GM19324 (cell line): ENCODE measurements at regions not wholly inside any gene's neighbourhood (a gene's known extent, or its start where the extent isn't known, plus 50 kb on each side); places are given as distances from the start of the nearest gene placed in this dataset.
"Not testable (repeated sequence)": the region's sequence is repeated elsewhere in the genome, so short reads cannot be mapped to it uniquely, and the experiment has no call there.

Source experiments
- ATAC-seq: cut with Tn5 transposase; IDR thresholded peaks from one replicate; pipeline ENCODE4 v1.9.1; 2021; ENCODE audit warnings: mild to moderate bottlenecking, moderate library complexity; ENCODE audit not compliant: unreplicated experiment, low FRiP score

GRCh38 chr13:54248306-54248705, 1219.7 kb downstream of the OLFM4 start:
- no peak for ATAC-seq

- no peak for ATAC-seq
Observed at GRCh38 chr13:54261856-54262255, 1233.2 kb downstream of the OLFM4 start.

GRCh38 chr13:54263868-54264267, 1235.3 kb downstream of the OLFM4 start:
- ATAC-seq, result no peak

GRCh38 chr13:54267253-54267668, 1238.6 kb downstream of the OLFM4 start:
- ATAC-seq, result not testable (repeated sequence)

- ATAC-seq, result not testable (repeated sequence)
Observed at GRCh38 chr13:54268013-54268695, 1239.5 kb downstream of the OLFM4 start.

- ATAC-seq, result no peak
Observed at GRCh38 chr13:54287062-54287764, 1258.6 kb downstream of the OLFM4 start.

- no peak for ATAC-seq
Observed at GRCh38 chr13:54301085-54301484, 1272.5 kb downstream of the OLFM4 start.

- no peak for ATAC-seq
Observed at GRCh38 chr13:54305377-54305776, 1276.8 kb downstream of the OLFM4 start.

GRCh38 chr13:54312885-54313284, 1284.3 kb downstream of the OLFM4 start:
- ATAC-seq, result no peak

- ATAC-seq, result no peak
Observed at GRCh38 chr13:54317722-54318121, 1289.1 kb downstream of the OLFM4 start.

- ATAC-seq, result no peak
Observed at GRCh38 chr13:54337540-54337939, 1308.9 kb downstream of the OLFM4 start.

GRCh38 chr13:54347531-54347930, 1318.9 kb downstream of the OLFM4 start:
- ATAC-seq, result no peak

- ATAC-seq, result no peak
Observed at GRCh38 chr13:54356209-54356608, 1327.6 kb downstream of the OLFM4 start.

- ATAC-seq, result no peak
Observed at GRCh38 chr13:54356849-54357248, 1328.2 kb downstream of the OLFM4 start.

- no peak for ATAC-seq
Observed at GRCh38 chr13:54357284-54357933, 1328.8 kb downstream of the OLFM4 start.

GRCh38 chr13:54361460-54361859, 1332.8 kb downstream of the OLFM4 start:
- no peak for ATAC-seq

GRCh38 chr13:54366728-54367127, 1338.1 kb downstream of the OLFM4 start:
- ATAC-seq, result no peak

- no peak for ATAC-seq
Observed at GRCh38 chr13:54367639-54368271, 1339.1 kb downstream of the OLFM4 start.

GRCh38 chr13:54368387-54368786, 1339.8 kb downstream of the OLFM4 start:
- no peak for ATAC-seq

- no peak for ATAC-seq
Observed at GRCh38 chr13:54373211-54373610, 1344.6 kb downstream of the OLFM4 start.

- ATAC-seq, result no peak
Observed at GRCh38 chr13:54379461-54379860, 1350.8 kb downstream of the OLFM4 start.
